GM18520 (cell line): ENCODE measurements at regions not wholly inside any gene's neighbourhood (a gene's known extent, or its start where the extent isn't known, plus 50 kb on each side); places are given as distances from the start of the nearest gene placed in this dataset.
"Not testable (repeated sequence)": the region's sequence is repeated elsewhere in the genome, so short reads cannot be mapped to it uniquely, and the experiment has no call there.

Source experiments
- ATAC-seq: cut with Tn5 transposase; IDR thresholded peaks from one replicate; pipeline ENCODE4 v1.9.1; 2021; ENCODE audit not compliant: unreplicated experiment

DNA sequence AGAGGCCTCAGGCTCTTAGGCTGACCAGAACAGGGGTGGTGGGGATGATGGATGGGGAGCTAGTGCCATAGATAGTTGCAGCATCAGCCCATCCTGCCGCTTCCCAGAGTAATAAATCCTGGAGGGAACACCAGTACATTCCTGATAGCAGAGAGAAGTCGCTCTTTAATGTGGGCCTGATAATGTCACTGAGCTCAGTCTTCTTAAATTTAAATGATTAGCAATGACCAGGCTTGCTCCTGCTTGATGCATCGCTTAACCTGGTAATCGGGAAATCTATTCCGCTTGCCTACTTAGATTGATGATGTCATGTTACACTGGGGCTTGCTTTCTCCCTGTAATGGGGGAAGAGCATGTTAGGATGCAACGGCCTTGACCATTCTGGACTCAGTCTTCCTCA lies 218.6 kb upstream of the PLXNA2 start:
- no peak for ATAC-seq

DNA sequence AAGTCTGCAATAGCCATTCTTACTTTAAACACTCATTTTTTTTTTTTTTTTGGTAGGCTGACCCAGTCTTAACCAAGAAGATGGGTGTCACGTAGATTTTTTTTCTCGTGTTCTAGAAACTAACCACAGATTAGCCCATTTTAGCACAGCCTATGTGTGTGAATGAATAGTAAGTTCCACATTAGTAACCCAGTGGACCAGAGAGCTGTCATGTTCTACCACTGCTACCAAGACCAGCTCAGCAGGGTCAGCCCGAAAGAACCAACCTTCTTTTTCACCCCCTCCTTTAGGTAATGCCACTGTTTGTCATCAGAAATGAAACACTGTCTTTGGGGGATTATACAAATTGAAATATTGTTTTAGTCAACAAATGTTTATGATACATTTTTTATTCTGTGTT lies 221.1 kb upstream of the PLXNA2 start:
- ATAC-seq: no peak

DNA sequence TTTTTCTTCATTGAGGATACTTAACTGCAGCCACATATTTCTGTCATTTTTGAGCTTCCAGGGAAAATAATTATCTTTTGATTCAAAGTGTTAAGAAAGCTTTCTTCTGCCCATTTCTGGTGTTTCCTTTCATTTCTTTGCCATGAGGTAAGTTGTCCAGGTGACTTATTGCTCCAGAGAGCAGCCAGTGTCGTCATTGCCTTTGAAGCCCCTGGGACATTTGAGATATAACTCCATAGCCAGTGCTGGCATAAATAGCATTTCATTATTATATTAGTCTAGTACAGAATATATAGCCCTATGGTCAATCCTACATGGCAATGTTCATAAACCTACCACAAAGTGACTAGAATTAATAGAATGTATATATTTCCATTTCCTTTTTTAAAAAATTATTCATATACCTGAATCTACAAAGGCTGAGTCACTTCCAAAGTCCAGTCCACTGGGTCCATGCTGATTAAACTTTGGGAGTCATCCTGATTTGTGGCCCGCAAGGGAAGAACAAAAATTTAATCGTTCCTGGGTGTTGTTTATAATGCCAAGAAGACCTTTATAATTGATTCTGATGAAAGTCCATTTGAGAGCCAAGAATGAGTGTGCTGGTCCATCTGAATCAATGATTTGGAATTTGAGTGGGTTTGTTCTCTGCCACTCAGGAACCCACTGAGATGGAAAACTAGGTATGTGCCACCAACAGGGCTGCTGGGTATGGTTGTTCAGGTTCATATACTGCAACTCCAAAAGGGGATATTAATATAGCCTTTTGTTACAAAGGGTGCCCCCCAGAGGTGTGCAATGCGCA lies 221.8 kb upstream of the PLXNA2 start:
- ATAC-seq: no peak

DNA sequence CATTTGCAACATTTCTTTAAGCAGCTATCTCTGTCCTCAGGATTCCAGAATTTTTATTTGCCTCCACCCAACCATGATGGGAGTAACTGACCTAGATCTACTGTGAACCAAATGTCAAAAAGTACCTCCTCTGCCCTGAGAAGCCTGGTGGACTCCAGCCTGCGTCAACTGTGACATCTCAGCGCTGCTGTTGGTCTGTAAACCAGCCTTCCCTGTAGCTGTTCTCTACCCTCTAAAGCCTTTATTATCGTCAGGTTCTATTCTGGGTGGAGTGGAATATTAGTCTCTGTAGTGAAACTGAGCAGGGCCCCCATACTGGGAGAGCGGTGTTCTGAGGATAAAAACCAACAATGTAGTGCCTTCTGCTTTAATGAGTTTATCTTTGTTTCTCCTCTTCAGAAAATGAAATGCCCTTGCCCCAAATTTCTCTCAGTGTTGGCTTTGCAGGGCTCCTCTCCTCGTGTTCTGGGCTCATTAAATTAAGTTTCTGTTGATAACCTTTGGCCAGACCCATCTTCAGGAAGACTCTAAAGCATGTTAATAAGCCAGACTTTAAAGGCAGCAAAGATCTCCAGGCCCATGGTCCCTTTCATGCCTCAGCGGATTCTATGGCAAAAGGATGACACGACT lies 223.1 kb upstream of the PLXNA2 start:
- no peak for ATAC-seq

DNA sequence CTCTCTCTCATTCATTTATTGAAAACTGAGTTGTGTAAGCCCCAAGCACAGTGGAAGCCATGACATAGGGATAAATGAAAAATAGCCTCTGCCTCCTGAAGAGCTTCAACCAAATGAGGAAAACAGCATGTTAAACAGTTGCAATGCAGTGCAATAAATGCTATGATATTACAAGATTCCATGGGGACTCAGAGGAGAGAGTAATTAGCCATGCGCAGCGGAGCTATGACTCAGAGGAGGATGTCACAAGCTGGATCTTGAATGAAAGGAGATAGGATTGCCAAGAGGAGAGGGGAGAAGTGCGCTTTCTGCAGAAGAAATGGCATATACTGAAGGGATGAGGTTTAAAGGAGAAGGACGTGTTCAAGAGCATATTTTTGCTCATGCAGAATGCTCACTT lies 231.3 kb upstream of the PLXNA2 start:
- no peak for ATAC-seq

DNA sequence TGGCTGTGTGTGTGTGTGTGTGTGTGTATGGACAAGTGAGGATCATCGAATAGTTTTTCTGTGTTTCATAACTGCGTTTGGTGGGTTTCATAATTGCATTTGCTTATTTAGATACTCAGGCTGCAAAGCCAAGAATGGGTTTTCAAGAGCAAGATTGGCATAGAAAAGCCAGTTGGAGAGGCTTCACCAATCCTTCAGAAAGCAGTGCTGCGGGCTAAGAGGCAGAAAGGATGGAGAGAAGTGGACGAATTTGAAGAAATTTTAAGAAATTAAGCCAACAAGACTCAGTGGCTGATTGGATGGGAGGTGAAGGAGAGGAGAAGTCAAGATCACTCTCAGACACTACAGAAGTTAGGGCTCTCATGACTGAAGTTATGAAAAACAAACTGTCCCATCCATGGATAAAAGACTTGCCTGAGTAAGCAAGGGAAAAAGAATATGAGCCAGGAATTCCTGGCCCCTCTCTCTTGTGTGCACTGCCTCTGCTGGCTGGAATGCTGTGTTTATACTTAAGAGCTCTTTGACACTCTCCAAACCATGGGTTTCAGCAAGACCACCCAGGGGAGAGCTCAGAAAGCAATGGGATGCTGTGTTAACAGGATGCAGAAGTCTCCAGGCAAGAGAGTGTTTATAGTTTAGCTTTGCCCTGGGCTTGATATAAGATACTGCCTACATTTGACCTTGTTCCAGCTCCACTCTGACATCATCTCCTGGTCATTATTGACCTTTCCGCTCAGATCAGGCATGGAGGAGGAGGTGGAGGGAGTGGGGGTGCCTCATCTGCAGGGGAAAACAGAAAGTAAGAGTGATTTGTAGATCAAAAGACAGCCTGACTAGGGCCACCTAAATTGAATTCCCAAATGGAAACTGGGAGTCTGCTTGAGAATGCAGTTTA lies 232.0 kb upstream of the PLXNA2 start:
- no peak for ATAC-seq

DNA sequence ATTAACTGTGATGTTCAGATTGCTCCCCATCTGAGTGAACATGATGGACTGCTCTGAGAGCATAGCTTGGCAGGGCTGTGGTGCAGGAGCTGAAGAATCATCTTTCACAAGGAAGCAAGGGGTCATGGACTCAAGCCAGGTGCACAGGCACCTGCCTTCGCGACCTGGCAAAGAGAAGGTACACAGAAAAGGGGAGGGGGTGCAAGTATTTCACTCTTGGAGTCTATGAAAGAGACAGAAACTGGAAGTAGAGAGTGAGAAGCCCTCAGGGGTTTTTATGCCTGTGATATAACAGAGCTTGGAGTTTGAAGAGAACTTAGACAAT lies 232.6 kb upstream of the PLXNA2 start:
- ATAC-seq: no peak

DNA sequence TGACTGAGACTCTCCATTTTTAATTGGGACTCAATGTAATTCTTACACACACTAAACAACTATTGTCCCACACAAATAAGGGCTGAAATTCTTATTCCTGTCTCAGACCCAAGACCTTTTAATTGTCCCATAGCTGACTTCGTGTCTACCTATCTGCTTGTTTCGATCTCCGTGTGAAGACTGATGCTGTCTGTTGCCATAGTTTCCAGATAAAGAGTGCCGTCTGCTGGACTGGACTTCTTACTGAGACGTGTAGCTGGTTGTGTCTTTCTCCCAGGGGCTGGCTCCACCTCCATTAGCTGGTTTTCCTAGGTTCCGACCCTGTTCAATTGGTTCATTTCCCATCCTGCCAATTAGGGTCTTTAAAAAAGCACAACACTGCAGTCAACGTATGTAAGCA lies 235.3 kb upstream of the PLXNA2 start:
- ATAC-seq: no peak

DNA sequence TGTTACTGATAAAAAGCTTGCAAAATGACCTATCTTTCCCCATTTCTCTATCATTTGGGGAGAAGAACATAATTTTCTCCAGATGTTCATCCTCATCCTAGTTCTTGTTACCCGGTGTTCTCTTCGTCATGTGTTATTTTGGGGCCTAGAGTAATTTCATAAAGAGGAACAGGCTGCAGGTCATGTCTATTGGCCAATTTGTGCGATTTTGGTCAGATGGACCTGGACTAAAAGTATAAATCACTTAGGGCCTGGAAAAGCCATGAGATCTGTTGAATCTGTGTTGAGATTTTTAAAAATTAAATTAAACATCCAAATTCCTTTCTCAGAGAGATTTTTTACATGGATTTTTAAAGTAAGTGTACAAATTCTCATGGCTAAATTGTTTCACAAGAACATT lies 241.3 kb upstream of the PLXNA2 start:
- no peak for ATAC-seq

DNA sequence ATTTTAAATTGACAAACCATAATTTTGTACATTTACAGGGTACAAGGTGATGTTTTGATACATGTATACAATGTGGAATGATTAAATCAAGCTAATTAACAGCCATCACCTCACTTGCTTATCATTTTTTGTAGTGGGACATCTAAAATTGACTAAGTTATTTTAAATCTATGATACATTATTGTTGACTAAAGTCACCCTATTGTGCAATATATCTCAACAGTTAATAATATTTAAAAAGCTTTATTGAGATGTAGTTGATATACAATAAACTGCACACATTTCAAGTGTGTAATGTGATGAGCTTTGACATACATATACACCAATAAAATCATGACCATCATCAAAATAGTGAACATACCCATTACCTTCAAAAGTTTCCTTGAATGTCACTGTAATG lies 242.5 kb upstream of the PLXNA2 start:
- ATAC-seq: no peak

DNA sequence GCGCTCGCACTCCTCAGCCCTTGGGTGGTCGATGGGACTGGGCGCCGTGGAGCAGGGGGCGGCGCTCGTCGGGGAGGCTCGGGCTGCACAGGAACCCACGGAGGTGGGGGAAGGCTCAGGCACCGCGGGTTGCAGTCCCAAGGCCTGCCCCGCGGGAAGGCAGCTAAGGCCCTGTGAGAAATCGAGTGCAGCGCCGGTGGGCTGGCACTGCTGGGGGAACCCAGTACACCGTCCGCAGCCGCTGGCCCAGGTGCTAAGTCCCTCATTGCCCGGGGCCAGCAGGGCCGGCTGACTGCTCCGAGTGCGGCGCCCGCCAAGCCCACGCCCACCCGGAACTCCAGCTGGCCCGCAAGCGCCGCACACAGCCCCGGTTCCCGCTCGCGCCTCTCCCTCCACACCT lies 244.2 kb upstream of the PLXNA2 start:
- not testable (repeated sequence) for ATAC-seq

DNA sequence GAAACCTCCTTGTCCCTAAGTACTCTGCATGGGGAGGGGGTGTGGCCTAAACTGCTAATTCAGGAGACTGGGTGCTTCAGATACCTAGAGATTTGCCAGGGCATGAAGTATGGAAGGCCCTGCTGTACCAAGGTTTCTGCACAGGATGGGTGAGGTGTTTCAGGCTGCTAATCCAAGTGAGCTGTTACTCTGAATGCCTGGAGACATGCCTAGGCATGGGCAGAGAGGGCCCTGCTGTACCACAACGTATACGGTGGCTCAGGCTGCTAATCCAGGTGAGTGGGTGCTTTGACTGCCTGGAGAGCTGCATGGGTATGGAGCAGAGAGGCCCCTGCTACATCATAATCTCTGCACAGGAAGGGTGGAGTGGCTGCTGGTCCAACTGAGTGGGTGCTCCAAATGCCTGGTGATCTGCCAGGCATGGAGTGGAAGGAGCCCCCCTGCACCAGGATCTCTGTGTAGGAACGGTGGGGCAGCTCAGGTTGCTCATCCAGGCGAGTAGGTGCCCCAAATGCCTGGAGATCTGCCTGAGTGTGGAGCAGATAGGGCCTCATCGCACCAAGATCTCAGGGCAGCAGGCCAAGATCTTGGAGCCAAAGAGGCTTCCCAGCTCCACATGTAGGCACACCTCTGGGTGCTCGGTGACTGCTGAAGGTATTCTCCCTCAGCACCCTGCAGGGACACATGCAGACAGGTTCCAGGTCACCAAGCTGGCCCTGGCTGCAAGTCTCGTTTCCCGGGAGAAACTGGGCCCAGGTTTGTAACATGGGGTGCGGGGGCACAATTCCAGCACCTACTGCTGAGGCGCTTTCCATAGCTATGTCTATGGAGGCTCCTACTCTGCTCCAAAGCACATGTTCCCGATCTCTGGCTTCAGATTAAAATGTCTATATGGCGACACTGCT lies 252.5 kb upstream of the PLXNA2 start:
- ATAC-seq: no peak

DNA sequence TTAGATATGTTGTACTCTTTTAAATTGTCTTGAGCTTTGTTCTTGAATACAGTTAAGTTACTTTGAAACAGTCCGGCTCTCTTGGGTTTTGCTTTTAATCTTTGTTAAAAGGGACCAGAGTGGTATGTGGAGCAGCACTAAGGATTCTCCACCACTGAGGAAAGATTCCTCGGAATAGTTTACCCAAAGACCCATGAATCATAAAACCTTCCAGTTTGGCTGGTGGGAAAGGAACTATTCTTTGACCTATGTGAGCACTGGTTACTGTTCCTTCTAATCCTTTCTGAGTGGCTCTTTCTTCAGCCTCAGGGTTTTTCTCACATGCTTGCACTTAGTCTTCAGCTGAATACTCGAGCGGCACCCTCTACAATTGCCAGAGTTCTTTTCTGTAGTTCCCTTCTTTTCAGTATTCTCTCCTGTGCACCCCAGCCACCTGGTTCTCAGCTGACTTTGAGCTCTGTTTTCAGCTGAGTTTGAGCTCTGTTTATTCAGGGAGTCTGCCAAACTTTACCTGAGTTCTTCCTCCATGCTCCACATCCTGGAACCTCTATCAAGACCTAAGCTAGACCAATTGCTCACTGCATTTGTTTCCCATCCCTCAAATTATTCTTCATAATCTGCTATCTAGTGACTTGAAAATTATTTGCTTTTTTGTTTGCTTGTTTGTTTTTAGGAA lies 253.8 kb upstream of the PLXNA2 start:
- no peak for ATAC-seq

DNA sequence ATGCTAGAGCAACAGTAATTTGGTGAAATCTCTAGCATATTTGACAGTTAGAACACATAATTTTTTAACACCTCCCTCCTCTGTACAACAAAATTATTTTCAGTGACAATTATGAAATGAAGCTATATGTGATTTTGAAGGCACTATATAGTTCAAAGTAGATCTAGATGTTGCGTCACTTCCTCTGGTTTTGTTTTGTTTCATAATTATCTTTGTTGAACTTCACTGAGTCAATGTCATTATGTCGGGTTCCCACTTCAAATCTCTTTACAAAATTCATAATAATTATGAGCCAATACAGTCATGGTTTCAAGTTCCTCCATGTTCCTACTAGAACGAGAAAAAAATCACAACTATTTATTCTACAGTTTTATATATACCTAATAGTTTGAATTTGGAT lies 254.8 kb upstream of the PLXNA2 start:
- no peak for ATAC-seq

DNA sequence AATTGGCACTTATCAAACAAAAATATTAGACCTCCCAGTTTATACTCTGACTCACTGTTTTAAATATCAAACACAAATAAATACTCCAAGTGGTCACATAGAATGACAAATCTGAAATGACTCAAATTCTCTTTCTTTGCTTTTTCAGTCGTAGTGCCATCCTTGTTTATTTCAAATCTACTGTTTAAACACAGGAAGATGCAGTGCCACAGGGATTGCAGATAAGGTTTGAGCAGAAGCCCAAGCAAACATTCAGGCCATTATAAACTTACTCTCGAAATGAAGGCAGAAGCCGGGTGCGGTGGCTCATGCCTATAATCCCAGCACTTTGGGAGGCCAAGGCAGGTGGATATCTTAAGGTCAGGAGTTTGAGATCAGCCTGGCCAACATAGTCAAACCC lies 255.4 kb upstream of the PLXNA2 start:
- ATAC-seq: no peak

DNA sequence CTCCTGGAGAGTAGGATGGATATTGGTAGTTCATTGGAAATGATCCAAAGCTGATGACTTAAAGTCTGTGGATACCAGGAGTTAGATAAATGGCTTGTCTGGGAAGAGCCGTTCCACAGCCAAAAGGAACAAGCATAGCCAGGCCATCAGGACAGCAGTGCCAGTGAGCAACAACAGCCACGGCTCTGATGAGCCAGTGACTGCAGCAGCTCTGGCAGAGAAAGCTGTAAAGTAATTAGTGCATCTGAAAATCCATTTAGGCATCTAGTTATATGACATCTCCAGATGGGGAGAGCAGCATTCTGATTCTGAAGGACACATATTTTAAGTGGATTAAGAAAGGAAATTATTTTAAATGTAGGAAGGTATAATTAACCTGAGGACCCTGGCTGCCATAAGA lies 256.2 kb upstream of the PLXNA2 start:
- ATAC-seq: no peak

DNA sequence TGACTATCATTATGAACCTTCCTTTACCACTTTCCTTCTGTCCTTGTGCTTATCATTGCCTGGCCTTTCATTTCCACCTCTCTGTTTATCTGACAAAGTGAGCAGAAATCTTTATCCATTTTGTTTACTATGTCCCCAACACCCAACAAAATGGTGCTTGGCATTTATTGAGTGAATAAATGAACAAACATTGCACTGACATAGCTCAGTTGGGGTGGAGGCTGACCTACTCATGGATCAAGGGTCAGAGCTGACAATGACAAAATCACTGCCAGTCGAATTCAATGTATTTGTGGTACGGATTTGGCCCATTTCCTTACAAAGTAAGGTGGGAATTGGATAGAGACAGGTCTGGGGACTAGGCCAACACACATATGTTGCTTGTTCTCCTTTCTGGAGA lies 257.4 kb upstream of the PLXNA2 start:
- no peak for ATAC-seq

DNA sequence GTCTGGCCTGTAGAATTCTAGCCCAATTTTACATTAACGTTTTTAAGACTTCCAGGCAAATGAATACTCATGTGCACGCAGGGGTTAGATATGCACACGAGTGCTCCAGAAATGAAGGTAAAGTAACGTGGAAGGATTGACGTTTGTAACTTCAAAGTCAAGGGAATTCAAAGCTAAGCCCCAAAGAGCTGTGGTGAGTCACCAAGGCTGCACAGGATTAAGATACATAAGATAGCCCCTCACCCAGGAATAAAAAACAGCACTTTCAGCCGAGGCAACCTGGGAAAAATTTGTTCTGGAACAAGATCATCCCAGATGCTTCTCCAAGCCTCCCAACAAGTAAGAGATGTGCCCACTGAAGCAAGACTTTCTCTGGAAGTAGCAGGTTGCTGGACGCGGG lies 259.6 kb upstream of the PLXNA2 start:
- ATAC-seq: no peak

DNA sequence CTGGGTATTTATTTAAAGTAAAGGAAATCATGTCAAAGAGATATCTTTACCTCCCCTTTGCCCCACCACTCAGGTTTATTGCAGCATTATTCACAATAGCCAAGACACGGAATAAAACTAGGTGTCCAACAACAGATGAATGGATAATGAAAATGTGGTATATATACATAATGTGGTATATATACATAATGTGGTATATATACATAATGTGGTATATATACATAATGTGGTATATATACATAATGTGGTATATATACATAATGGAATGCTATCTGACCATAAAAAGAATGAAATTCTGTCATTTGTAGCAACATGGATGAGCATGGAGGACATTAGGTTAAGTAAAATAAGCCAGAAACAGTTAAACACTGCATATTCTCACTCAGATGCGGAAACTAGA lies 262.6 kb upstream of the PLXNA2 start:
- no peak for ATAC-seq

DNA sequence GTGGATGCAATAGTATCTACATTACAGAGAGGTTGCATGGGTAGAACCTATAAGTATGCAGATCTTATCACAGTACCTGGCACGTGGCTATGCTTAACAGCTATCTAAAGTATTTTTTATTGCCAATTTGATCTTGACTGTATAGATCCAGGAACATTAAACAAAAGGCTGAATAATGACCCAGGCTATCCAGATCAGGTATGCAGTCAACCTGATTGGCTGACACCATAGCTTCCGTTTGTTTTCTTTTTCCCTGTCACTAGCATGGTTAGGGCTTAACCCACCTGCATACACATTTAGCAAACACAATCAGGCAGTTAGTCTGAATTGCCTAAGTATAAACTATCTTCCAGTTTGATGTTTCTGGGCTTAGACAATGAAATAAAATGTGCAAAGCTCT lies 264.9 kb upstream of the PLXNA2 start:
- no peak for ATAC-seq
